Hematopoietic multipotent progenitor cell treated with erythropoietin and hydrocortisone succinate and interleukin-3 and kit ligand, for 15 days (in vitro differentiated cells): ENCODE measurements at regions not wholly inside any gene's neighbourhood (a gene's known extent, or its start where the extent isn't known, plus 50 kb on each side); places are given as distances from the start of the nearest gene placed in this dataset.

Experiments
- DNase-seq: peaks from one replicate; pipeline ENCODE4 v3.0.0-alpha.2; 2015; ENCODE audit warnings: low spot score

- no peak for DNase-seq
Observed at GRCh38 chr5:152337484-152337883, 67.6 kb downstream of the NMUR2 start.

DNA sequence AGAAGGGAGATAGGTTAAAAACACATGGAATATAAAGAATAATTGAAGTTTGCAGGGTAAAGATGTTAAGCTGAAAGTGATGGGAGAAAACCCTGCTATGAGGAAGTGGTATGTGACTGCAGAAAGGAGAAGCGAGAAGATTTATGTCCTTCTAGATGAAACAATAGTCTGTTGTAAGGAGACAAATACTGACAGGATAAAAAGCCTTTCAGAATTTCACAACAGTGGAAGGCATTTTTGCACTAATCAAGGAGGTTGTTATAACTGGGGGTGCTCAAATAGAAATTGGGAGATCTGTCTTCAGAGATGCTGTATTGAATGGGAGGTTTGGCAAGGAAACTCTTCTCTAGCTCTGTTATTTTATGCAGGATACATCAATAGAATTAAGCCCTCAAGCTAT lies 69.6 kb downstream of the NMUR2 start:
- no peak for DNase-seq

GRCh38 chr5:152332716-152333460 lies 72.2 kb downstream of the NMUR2 start:
- DNase-seq = no peak

DNA sequence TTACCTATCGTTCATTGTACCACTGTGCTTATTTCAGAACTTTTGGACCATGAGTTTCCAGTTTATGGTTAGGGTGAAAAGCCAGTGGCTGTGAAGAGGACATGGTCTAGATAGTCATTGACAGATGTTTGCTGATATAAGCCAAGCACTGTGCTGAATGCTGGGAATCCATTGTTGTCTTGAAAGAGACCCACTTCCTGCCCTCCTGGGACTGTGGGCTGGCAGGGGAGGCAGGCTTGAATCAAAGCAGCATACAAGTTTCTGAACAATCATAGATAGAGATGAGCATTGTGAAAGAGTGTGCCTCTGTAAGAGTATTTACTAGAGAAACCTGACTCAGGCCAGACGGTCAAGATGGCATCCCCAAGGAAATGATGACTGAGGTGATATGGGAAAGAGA lies 73.4 kb downstream of the NMUR2 start:
- DNase-seq = no peak

GRCh38 chr5:152331006-152331405 lies 74.1 kb downstream of the NMUR2 start:
- no peak for DNase-seq

DNA sequence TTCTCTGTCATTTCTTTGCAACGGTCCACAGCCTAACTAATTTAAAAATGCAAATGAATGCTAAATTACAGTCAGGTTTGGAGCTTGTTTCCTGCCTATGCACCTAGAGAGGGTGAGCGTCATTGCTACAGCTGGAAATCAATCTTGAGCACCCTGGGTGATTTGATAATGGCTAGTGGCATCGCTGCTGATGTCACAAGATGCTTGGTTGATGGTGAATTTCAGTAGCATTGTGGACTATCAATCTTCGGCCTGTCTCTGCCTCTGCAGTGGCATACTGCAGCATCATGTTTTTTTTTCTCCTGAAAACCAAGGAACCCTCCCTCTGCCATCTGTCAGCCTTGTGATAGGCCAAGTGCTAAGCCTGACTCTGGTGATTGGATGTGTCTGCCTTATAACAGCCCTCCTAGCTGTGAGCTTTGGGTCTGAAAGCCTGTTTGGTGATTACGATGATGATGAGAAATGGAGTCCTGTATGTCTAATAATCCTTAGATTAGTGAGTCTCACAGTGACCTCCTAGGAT lies 75.3 kb downstream of the NMUR2 start:
- DNase-seq = no peak

GRCh38 chr5:152329207-152329606 lies 75.9 kb downstream of the NMUR2 start:
- DNase-seq = no peak

- no peak for DNase-seq
Observed at GRCh38 chr5:152315942-152316341, 89.1 kb downstream of the NMUR2 start.

GRCh38 chr5:152314196-152314829 lies 90.8 kb downstream of the NMUR2 start:
- no peak for DNase-seq

GRCh38 chr5:152309926-152310450 lies 95.1 kb downstream of the NMUR2 start:
- DNase-seq = no peak

- no peak for DNase-seq
Observed at GRCh38 chr5:152306386-152306785, 98.7 kb downstream of the NMUR2 start.

DNA sequence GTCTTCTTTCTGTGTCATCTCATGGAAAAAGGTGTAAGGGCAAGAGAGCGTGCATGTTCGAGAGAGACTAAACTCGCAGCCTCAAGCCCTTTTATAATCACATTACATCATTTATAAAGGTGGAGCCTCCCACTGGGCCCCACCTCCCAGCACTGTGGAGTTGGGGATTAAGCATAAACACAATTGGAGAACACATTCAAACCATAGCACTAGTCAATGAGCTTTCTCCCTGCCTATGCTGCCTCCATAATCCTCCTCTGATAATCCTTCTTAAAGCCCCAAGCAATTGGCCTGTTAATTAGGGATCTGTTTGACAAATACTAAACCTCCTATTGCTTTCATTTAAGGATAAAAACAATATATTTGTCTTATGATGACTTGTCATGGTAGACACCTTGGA lies 99.6 kb downstream of the NMUR2 start:
- DNase-seq = no peak

DNA sequence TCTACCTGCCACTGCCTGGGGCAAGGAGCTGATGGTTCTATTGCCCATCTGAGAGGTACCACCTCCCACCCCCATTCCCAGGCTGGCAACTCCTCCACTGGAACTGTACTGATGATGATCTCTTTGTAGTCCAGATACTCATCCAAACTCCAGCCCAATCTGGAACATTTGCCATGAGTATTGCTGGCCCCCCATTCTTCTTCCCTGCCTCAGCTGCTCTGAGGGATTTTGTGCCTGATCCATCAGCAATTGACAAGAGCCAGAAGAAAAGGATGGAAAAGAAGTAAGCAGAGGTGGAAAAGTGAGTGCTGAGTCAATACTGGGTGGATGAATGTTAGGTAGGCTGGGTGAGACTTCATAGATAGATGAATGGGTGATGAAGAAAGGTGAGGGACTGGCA lies 101.2 kb downstream of the NMUR2 start:
- DNase-seq = no peak

DNA sequence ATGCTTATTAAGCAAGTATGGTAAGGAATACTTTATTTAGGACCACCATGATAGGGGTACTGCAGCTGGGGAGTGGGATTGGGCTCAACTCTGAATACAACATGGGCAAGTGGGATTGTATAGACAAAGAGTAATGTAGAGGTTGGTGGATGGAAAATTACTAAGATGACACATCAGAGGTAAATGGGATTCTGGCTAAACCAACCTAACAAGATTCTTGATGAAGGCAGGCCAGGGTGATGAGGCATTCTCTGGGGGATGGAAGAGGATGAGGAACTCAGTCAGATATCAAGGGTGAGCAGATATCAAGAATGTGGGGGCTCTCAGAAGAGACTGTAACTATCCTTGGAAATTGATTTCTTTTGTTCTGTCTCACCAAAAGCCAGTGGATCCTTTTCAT lies 107.2 kb downstream of the NMUR2 start:
- DNase-seq = no peak

- no peak for DNase-seq
Observed at GRCh38 chr5:152293189-152293588, 111.9 kb downstream of the NMUR2 start.

DNA sequence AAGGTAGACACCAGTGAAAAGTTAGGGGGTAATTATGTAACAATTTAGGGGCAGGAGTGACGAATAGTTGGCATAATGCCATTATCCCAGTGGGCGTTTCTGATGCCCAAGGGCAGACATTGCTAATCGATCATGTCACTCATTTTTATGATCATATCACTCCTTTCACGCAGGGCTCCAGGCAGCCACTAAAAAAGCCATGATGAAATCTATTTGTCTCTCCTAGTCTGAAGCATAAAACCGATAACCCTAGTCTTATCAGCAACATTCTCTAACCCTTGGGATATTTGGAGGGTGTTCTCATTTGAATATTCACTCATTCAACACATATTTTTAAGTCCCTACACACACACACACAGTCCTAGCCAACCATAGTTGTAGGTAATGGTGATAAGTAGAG lies 114.9 kb downstream of the NMUR2 start:
- no peak for DNase-seq

DNA sequence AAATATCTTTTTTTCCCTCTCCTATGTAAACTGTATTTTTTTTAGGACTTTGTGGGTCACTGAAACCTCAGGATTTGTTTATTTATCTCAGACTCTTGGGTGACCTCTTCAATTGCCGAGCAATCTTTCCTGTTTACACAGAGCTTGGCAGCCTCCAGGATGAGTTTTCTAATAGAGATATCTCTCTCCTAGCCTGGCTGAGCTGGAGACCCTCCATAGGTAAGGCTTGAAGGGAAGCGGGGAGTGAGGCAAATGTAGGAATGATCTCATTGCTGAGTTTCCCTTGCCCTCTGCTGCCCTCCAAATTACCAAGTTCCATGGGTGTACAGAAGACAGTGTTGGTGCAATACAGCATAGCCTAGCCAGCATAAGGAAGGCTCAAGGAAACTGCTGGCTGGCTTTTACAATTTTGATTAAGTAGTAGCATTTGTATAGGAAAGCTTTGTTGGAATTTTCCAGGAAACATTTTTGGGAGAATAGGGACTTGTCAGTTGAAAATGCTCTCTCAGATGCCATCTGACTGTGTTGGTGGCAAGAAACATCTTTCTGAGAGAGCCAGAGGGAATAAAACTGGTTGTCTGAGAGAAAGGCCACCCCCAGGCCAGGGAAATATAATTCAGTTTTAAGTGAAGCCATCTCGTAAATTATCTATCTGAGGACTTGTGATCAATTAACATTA lies 116.0 kb downstream of the NMUR2 start:
- no peak for DNase-seq

DNA sequence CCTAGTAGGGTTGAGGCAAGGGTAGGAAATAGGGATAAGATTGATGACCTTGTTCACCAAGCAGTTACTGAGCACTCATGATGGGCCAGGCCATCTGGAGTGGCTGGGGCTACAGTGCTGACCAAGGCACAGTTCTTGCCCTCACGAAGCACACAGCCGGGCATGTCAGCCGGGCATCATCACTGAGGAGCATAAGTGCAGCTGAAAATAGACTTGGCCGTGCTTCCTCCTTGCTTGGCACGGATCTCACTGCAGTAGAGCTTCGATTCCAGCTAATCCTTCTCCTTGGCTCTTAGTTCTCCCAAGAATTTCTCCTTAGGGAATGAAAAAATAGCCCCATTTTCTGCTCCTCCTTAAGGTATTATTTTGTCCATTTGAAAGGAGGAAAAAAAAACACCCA lies 116.6 kb downstream of the NMUR2 start:
- no peak for DNase-seq

GRCh38 chr5:152285764-152286163 lies 119.3 kb downstream of the NMUR2 start:
- no peak for DNase-seq

GRCh38 chr5:152282331-152282730 lies 122.7 kb downstream of the NMUR2 start:
- DNase-seq = no peak

- DNase-seq = no peak
Observed at GRCh38 chr5:152277936-152278335, 127.1 kb downstream of the NMUR2 start.

GRCh38 chr5:152274224-152274623 lies 130.9 kb downstream of the NMUR2 start:
- DNase-seq = no peak

DNA sequence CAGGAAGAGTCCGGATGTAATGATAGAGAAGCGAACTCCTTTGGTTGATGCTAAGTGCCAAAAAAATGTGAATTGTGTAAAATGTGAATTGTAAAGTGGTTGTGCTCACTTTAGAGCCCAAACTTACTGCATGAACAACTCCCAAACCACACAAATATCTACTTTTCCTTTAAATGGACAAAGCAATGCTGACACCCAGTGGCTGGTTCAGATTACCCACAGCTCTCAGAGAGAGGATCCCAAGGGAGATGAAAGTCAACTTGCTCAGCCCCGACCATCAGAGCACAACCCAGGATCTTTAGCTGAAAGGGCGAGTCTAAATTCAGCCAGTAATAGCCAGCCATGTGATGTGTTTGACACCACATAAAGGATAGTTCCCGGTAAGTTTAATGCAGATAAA lies 133.7 kb downstream of the NMUR2 start:
- no peak for DNase-seq
